Embryonic facial prominence (tissue), 1 donor: ENCODE measurements at regions not wholly inside any gene's neighbourhood (a gene's known extent, or its start where the extent isn't known, plus 50 kb on each side); places are given as distances from the start of the nearest gene placed in this dataset.

Experiments
- DNase-seq: peaks from one replicate; pipeline ENCODE4 v3.0.0-alpha.2; 2016; ENCODE audit errors: extremely low spot score

DNA sequence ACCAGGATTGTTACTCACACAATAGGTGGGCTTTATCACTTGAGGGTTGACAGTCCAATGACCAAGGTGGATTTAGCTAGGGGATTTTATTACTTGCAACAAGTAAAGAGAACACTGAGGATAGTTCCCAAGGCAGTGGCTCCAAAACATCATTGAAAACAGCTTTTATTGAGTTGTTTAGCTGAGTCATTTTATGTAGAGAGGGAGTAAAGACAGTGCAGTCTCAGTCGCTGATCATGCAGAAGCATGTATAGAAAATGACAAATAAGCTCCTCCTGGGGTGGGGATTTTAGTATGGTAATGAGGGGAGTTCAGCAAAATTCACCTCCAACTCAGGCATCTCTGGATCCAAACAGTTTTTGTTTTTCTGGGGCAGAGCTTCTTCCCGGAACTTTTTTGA is 163.0 kb upstream of the CCDC179 start:
- no peak for DNase-seq

- DNase-seq: no peak
Measured at GRCh38 chr11:23041001-23041503, 180.8 kb upstream of the CCDC179 start.

DNA sequence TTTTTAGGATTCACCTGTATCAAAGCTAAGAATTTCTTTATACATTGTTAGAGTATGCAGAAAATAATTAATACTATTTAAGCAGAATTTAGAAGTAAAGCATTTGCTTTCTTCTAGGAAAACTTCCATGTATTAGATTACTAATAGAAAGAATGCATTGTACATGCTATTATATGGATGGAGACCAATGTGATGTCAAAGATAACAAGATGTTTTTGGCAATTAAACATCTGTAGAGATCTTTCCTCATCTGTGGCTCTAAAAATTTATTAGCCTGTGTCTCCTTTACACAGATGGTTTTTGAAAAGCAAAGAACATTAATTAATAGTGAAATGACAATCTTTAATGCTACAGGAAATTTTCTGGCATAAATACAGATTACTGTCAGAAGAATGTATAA is 198.4 kb upstream of the CCDC179 start:
- DNase-seq: no peak

- no peak for DNase-seq
Measured at GRCh38 chr11:23063276-23063675, 203.0 kb upstream of the CCDC179 start.

DNA sequence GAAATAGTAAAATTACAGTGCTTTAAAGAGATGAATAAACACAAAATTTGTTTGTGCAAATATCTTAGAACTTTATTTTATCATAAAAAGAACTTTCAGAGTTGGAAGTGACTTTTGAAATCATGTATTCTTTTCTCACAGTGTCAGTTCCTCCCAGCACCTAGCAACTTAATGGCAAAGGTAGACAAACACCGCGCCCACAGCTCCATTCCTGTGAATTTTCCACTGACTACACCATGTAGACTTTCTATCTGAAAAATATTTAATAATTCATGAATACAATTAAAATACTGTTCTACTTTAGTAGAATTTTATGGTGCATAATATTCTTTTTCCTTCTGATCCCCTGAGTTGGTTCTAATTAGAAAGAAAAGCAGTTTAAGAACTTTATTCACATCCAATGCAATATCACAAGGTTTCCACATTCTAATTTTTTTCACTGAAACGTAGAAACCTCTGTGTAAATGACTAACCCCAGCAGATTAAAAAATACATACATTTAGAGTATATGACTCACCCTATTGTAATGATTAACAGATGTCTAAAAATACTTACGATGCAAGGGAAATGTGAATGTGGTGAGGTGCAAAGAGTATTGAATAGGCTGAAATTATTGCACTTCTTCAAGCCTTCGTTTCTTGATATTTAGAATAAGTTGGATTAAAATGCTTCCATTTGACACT is 218.2 kb upstream of the CCDC179 start:
- no peak for DNase-seq

DNA sequence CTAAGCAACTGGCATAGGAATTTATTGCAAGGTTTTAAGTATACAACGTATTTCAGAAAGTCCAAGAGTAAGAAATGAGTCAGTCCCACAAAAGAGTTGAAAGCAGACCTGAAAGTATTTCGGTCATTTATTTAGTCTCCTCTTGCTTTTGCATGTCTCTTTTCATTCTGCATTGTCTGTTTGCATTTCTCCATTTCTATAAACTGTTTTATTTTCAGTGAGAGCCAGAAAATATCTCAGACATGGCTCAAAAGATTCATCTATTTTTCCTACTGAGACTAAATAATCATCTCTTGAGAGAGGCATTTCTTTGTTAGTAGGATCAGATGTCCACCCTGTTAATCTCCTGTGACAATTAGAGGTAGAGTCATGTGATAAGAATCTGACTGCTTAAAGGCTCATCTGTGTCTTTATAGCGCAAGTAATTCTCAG is 219.1 kb upstream of the CCDC179 start:
- no peak for DNase-seq

- no peak for DNase-seq
Measured at GRCh38 chr11:23087407-23087806, 227.1 kb upstream of the CCDC179 start.

DNA sequence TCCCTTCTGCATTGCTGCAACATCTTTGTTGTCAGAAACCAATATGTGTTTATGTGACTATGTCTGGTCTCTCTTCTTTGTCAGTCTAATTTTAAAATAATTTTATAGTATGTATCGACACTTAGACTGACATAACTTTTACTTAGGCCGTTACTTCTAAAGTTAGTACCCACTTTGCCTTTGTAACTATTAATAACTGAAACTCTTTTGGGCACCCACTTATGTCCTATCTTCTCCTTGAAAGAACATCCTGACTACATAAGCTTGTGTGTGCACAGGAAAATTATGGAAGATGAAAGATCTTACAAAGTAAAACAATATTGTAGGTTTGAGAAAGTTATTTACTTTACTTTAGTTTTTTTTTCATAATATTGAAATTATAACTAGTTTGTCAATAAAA is 230.4 kb upstream of the CCDC179 start:
- no peak for DNase-seq

- DNase-seq: no peak
Measured at GRCh38 chr11:23095650-23096189, 235.4 kb upstream of the CCDC179 start.

DNA sequence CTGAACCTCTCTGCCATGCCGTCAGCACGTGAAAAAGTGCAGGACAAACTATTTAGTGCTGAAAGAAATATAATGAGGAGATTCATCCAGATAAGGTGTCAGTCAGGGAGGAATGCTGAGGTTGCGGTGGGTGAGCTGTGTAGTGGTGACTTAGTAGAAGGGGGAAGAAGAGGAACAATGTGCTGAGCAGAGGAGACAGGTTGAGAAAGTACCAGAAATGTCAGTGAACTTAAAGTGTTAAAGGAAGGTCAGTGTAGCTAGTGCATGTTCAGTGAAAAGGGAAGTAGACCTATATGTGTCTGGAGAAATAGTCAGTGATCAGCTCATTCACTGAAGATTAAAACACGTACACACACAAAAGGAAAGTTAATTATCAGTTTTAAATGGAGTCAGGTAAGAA is 237.6 kb upstream of the CCDC179 start:
- DNase-seq: no peak

- DNase-seq: no peak
Measured at GRCh38 chr11:23099256-23099655, 239.0 kb upstream of the CCDC179 start.

- no peak for DNase-seq
Measured at GRCh38 chr11:23100726-23101125, 240.5 kb upstream of the CCDC179 start.

GRCh38 chr11:23103416-23103815 is 243.1 kb upstream of the CCDC179 start:
- DNase-seq: no peak

DNA sequence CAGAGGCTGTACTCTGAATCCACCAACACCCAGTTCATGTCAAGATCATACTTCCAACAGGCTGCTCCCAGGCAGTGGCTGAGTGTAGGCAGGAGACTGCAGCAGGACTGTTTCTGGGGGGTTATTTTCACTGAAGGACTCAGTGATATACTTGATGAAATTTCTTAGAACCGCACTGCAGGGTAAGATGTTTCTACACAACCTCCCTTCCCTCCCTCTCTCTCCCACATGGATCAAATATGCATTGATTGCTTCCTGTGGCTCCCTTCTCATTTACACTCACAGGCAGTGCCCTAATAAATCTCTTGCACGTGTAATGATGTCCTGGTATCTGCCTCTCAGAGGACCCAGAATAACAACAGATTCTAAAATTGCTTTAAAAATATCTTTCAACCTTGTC is 251.3 kb upstream of the CCDC179 start:
- DNase-seq: no peak

GRCh38 chr11:23112390-23112789 is 252.1 kb upstream of the CCDC179 start:
- no peak for DNase-seq

GRCh38 chr11:23112987-23113886 is 253.0 kb upstream of the CCDC179 start:
- DNase-seq: peak; percentile 34

GRCh38 chr11:23113887-23114216 is 253.6 kb upstream of the CCDC179 start:
- DNase-seq: no peak

GRCh38 chr11:23123753-23124152 is 263.5 kb upstream of the CCDC179 start:
- DNase-seq: no peak

GRCh38 chr11:23124249-23124648 is 264.0 kb upstream of the CCDC179 start:
- DNase-seq: no peak

DNA sequence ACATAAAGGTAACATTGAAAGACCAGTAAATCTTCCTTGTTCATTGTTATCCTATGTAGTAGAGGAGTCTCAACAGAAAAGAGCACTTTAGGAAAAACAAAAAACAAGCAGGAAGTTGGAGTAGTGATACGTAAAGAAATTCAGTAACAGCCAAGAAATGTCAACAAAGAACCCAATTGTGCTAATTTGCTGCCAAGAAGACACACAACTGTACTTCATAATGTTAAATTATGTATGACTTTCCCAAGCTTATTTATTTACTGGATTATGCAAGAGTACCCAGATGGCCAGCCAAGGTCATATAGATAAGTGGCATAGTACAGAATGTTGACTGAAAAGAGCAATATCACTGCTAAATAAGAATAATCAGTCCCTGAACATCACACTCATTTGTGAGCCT is 264.7 kb upstream of the CCDC179 start:
- DNase-seq: no peak

- no peak for DNase-seq
Measured at GRCh38 chr11:23127706-23128105, 267.4 kb upstream of the CCDC179 start.

GRCh38 chr11:23134627-23135026 is 274.4 kb upstream of the CCDC179 start:
- DNase-seq: no peak

- no peak for DNase-seq
Measured at GRCh38 chr11:23138761-23139160, 278.5 kb upstream of the CCDC179 start.
